PC-3 (cell line): ENCODE measurements at regions not wholly inside any gene's neighbourhood (a gene's known extent, or its start where the extent isn't known, plus 50 kb on each side); places are given as distances from the start of the nearest gene placed in this dataset.

ENCODE experiments used
- CTCF ChIP-seq: fragments of 300-600 bp; sonication (generic); conservative IDR thresholded peaks from 2 replicates; pipeline ENCODE4 v1.5.1; 2017; ENCODE audit warnings: antibody characterized with exemption, low read depth, mild to moderate bottlenecking, low read length
- EZH2 ChIP-seq: fragments of 300-600 bp; sonication (generic); IDR thresholded peaks from one replicate; pipeline ENCODE4 v1.6.1; 2017; ENCODE audit warnings: antibody characterized with exemption, mild to moderate bottlenecking, low read length; ENCODE audit not compliant: unreplicated experiment

GRCh38 chr5:56346044-56346710 lies 113.0 kb upstream of the ANKRD55 start:
- no peak for TF ChIP-seq EZH2
- no peak for TF ChIP-seq CTCF
